GM12874 (cell line): ENCODE measurements at regions not wholly inside any gene's neighbourhood (a gene's known extent, or its start where the extent isn't known, plus 50 kb on each side); places are given as distances from the start of the nearest gene placed in this dataset.

Experiments used
- TF ChIP-seq, protein P1 (sequence below): IDR thresholded peaks from 2 replicates; pipeline ENCODE4 v1.5.1; 2011; ENCODE audit warnings: low read depth, mild to moderate bottlenecking, control low read depth, low read length, moderate library complexity; ENCODE audit not compliant: insufficient read depth

DNA sequence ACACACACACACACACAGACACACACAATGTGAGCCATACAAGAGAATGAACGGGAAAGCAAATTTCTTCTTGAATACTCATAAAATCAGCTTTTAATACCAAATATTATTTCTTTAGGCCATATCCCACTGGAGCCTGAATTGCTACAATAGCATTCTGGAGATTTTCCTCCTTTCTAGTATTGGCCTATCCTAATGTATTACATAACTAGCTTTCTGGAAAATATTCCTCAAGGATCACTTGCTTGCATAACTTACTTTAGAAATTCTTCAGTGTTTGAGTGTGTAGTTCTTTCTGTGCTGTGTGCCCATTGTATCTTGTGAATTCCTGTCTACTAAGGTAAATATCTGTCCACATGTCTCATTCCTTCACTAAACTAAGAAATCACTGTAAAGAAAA, 351.0 kb upstream of the MCTP2 start:
- TF ChIP-seq, protein P1, sequence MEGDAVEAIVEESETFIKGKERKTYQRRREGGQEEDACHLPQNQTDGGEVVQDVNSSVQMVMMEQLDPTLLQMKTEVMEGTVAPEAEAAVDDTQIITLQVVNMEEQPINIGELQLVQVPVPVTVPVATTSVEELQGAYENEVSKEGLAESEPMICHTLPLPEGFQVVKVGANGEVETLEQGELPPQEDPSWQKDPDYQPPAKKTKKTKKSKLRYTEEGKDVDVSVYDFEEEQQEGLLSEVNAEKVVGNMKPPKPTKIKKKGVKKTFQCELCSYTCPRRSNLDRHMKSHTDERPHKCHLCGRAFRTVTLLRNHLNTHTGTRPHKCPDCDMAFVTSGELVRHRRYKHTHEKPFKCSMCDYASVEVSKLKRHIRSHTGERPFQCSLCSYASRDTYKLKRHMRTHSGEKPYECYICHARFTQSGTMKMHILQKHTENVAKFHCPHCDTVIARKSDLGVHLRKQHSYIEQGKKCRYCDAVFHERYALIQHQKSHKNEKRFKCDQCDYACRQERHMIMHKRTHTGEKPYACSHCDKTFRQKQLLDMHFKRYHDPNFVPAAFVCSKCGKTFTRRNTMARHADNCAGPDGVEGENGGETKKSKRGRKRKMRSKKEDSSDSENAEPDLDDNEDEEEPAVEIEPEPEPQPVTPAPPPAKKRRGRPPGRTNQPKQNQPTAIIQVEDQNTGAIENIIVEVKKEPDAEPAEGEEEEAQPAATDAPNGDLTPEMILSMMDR = no peak

DNA sequence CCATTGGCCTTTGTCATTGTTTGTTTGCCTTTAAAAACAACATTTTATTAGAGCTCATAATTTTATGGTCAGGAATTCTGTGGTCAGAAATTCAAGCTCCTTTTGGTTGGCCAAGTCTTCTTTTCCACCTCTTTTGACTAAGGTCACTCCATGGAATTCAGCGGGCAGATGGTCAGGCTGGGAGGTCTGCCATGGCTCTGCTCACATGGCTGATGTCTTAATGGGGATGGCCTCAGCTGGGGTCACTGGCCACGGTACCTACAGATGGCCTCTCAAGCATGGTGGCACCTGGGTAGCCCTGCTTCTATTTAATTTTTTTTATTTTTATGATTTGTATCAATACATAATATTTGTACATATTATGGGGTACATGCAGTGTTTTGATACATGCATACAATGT, 360.8 kb upstream of the MCTP2 start:
- TF ChIP-seq, protein P1 = no peak

DNA sequence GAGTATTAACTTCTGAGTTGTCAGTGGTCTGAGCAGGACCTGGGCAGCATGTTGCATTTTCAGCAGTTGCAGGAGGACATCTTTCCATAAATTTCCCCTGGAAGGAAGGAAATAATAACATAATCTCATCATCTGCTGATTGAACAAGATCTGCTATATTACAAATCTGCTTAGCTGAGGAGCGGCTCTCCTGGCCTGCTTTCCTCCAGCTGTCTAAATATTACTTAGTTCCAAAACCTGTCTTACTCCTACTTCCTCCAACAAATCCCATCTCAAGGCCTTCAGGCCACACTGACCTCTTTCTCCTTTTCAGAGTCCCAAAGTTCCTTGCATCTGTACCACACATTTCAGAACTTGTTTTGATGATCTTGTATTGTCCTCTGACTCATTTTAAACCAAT, 364.4 kb upstream of the MCTP2 start:
- TF ChIP-seq, protein P1 = no peak

- TF ChIP-seq, protein P1 = no peak
Observed at GRCh38 chr15:93866476-93866875, 364.9 kb upstream of the MCTP2 start.

- TF ChIP-seq, protein P1 = no peak
Observed at GRCh38 chr15:93865586-93865985, 365.8 kb upstream of the MCTP2 start.

DNA sequence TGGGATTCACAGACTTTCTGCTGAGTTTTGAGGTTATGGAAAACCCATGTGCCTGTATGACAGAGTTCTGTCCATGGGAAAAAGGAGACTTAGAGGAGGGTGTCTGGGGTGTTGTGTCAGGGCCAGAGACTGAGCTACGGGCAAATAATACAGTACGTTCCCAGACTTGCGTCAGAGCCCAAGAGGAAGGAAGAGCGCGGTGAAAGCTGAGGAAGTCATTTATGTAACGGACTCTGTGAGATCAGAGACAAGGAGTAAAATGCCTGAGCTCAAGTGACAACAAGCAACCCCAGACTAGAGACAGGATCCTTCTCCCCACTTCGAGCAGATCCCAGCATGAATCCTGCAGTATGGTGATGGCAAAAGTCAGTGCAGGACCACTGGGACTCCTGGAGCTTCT, 368.6 kb upstream of the MCTP2 start:
- TF ChIP-seq, protein P1 = no peak

DNA sequence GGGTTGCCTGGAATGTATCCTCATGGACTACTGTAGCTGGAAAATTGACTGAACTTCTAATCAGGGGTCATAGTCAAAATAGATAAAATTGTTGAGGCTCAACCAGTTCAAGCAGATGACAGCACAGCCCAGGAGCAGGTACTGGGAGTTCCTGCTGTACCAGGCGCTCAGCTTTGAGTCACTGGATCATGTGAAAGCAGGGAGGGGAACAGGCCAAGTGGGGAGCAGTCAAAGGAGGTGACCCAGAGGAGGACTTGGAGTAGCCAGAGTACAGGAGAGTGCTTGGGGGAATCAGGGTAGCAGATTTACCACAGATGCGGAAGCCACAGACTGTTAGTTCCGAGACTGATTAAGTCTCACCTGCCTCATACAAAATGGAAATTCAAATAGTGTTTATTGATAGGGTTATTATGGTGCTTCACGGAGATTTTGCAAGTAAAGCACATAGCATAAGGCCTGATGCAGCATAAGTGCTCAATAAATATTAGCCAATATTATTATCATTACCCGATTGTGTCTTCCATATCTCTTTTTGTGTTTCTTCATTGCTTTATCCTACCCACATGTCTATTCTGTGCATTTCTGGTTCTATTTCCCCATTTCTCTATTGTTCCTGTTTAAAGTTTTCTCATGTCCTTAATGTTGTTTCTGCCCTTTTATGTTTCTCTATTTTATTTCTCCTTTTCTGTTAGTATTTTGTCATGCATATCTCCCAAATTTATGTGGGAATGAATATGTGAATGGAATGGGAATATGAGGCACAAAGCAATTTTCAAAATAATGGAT, 369.2 kb upstream of the MCTP2 start:
- TF ChIP-seq, protein P1 = no peak
